Spleen (tissue), 7 donors: ENCODE measurements at regions not wholly inside any gene's neighbourhood (a gene's known extent, or its start where the extent isn't known, plus 50 kb on each side); places are given as distances from the start of the nearest gene placed in this dataset.

Experiments used
- CTCF ChIP-seq, 11 experiments: fragments of 200-600 bp in 7 of 11; fragments of 450-650 bp in 4 of 11; sonication (generic) in 4 of 11; IDR thresholded peaks in 8 of 11; conservative IDR thresholded peaks in 3 of 11; 1 replicate in 7 of 11; 2 replicates in 4 of 11; pipeline versions ENCODE4 v1.4.0 to v1.8.0; 2016 to 2021; ENCODE audit warnings: antibody characterized with exemption in 11 of 11, inconsistent platforms in 4 of 11, mild to moderate bottlenecking in 1 of 11
- POLR2A ChIP-seq, 3 donors: fragments of 450-650 bp; IDR thresholded peaks; one replicate each; pipeline ENCODE4 v1.5.1; 2017; ENCODE audit warnings: antibody characterized with exemption in 3 of 3, mild to moderate bottlenecking in 1 of 3
- POLR2AphosphoS5 ChIP-seq, 3 donors: sonication (generic); formaldehyde crosslinking; IDR thresholded peaks; one replicate each; pipeline ENCODE4 v1.5.1; 2017; ENCODE audit warnings: antibody characterized with exemption in 3 of 3
- donor health status: DM: no; HTN: no; CAD: no; lungs with moderate emphysema.
- donor health status: DM: no; HTN: no; CAD: no.
- donor health status: DM: no; HTN: no; CAD: no.

DNA sequence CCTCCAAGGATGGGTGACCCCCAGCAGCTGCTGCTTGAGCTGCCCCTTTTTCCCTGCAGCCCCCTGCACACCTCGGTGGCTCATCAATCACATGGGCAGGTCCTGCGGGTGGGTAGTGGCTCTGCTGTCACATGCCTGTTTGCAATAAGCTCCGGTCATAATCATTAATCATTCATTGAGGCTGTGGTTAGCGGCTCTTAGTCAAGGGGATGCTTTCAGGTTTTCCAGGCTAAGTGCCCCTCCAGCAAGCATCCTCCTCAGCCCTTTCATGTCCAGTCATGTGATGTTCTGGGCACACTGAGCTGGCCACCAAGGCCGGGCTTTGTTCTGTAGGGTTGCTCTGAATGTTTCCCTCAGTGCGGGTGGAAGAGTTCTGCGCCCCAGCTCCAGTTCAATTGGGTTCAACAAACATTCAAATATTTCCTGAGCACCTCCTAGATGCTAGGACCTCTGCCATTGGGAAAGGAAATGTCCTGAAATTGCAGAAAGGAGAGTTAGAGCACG, 96.4 kb upstream of the LDAH start:
- TF ChIP-seq POLR2A (IDR thresholded peaks at IDR 0.05): no peak
- TF ChIP-seq POLR2AphosphoS5 (IDR thresholded peaks at IDR 0.05): no peak
- no peak for TF ChIP-seq CTCF (IDR thresholded peaks at IDR 0.05 in 8 of 11, conservative IDR thresholded peaks at IDR 0.05 in 3 of 11)
